Osteoblast (primary cell): ENCODE measurements at regions not wholly inside any gene's neighbourhood (a gene's known extent, or its start where the extent isn't known, plus 50 kb on each side); places are given as distances from the start of the nearest gene placed in this dataset.
A peak's percentile ranks its signal among the peaks of the same experiment; 100 is the strongest.

Experiments
- DNase-seq: peaks from one replicate; pipeline ENCODE4 v3.0.0; 2011; ENCODE audit warnings: low spot score, mixed read lengths; ENCODE audit not compliant: insufficient read length; ENCODE audit errors: missing footprints
- H2AFZ ChIP-seq: 2 replicates; pipeline ENCODE4 v1.6.0; 2011; ENCODE audit warnings: mild to moderate bottlenecking, low read length
- H3K27ac ChIP-seq: 2 replicates; pipeline ENCODE4 v1.5.1; 2011; ENCODE audit warnings: mild to moderate bottlenecking, low read depth, low read length, moderate library complexity
- H3K27me3 ChIP-seq: 2 replicates; pipeline ENCODE4 v1.6.0; 2012; ENCODE audit warnings: mild to moderate bottlenecking, control low read depth, inconsistent platforms, low read length, moderate library complexity; ENCODE audit not compliant: insufficient read depth
- H3K36me3 ChIP-seq: 2 replicates; pipeline ENCODE4 v1.5.1; 2011; ENCODE audit warnings: mild to moderate bottlenecking, low read length, control low read depth, moderate library complexity; ENCODE audit not compliant: insufficient read depth
- H3K4me1 ChIP-seq: 2 replicates; pipeline ENCODE4 v1.5.1; 2011; ENCODE audit warnings: mild to moderate bottlenecking, low read length, control low read depth, moderate library complexity; ENCODE audit not compliant: insufficient read depth
- H3K4me2 ChIP-seq: 2 replicates; pipeline ENCODE4 v1.6.0; 2011; ENCODE audit warnings: mild to moderate bottlenecking, low read length; ENCODE audit not compliant: insufficient read depth
- H3K4me3 ChIP-seq: fragments of 200-600 bp; sonication (generic); 3 replicates; pipeline ENCODE4 v1.5.1; 2012; ENCODE audit warnings: mild to moderate bottlenecking, low read length, inconsistent platforms; ENCODE audit not compliant: insufficient read depth
- H3K79me2 ChIP-seq: 2 replicates; pipeline ENCODE4 v1.6.0; 2012; ENCODE audit warnings: mild to moderate bottlenecking, low read length, control low read depth, inconsistent platforms; ENCODE audit not compliant: insufficient read depth
- H3K9me3 ChIP-seq: 2 replicates; pipeline ENCODE4 v1.5.1; 2011; ENCODE audit warnings: low read depth, low read length, control low read depth
- H4K20me1 ChIP-seq: 2 replicates; pipeline ENCODE4 v1.6.0; 2012; ENCODE audit warnings: mild to moderate bottlenecking, low read length, control low read depth; ENCODE audit not compliant: insufficient read depth
- TF ChIP-seq, protein P1 (sequence below): IDR thresholded peaks from 2 replicates; pipeline ENCODE4 v1.5.1; 2011; ENCODE audit warnings: mild to moderate bottlenecking, low read depth, low read length, moderate library complexity; ENCODE audit errors: extremely low read depth

DNA sequence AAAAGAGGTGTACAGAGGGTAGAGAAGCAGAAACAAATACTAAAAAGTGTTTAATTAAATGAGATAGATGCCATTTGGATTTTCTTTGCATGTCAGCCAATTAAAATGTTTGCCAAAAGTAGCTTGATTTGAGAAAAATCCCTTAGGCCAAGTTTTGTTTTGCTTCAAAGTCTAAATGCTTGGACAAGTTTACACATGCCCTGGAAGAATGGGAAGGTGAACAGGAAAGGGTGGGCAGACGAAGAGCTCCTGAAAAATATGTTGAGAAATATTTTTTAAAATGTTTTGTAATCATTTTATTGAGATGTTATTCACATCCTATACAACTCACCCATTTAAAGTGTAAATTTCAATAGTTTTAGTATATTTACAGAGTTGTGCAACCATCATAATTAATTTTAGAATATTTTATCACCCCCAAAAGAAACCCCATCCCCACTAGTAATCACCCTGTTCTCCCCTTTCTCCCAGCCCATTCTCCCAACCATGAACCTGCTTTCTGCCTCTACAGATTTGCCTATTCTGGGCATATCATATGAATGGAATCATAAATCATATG is 98.5 kb upstream of the ANK3 start:
- TF ChIP-seq, protein P1, sequence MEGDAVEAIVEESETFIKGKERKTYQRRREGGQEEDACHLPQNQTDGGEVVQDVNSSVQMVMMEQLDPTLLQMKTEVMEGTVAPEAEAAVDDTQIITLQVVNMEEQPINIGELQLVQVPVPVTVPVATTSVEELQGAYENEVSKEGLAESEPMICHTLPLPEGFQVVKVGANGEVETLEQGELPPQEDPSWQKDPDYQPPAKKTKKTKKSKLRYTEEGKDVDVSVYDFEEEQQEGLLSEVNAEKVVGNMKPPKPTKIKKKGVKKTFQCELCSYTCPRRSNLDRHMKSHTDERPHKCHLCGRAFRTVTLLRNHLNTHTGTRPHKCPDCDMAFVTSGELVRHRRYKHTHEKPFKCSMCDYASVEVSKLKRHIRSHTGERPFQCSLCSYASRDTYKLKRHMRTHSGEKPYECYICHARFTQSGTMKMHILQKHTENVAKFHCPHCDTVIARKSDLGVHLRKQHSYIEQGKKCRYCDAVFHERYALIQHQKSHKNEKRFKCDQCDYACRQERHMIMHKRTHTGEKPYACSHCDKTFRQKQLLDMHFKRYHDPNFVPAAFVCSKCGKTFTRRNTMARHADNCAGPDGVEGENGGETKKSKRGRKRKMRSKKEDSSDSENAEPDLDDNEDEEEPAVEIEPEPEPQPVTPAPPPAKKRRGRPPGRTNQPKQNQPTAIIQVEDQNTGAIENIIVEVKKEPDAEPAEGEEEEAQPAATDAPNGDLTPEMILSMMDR: no peak
- Histone ChIP-seq H3K27ac (no peak overlapping the region), H3K4me1 (no peaks in the 10 kb centered on the region), H3K36me3 (no peaks in the 10 kb centered on the region), H3K4me2 (no peak overlapping the region), H4K20me1 (no peaks in the 10 kb centered on the region), H3K4me3 (no peak overlapping the region), H3K9me3 (no peaks in the 10 kb centered on the region), H3K79me2 (no peaks in the 10 kb centered on the region), H2AFZ (no peak overlapping the region), H3K27me3 (no peaks in the 10 kb centered on the region)
- no peak for DNase-seq

DNA sequence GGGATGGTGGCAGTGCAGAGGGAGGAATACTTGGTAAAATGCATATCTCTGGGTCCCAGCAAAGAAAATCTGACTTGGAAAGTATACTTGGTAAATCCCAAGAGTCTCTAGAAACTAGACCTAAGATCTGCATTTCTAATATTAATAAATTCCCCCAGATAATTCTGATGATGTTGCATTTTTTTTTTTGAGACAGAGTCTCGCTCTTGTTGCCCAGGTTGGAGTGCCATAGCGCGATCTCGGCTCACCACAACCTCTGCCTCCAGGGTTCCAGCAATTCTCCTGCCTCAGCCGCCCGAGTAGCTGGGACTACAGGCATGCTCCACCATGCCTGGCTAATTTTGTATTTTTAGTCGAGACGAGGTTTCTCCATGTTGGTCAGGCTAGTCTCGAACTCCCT is 97.9 kb upstream of the ANK3 start:
- TF ChIP-seq, protein P1: no peak
- no peaks in the 10 kb centered on the region for H3K9me3 ChIP-seq
- DNase-seq: no peak
- H3K79me2 ChIP-seq: no peaks in the 10 kb centered on the region
- no peak overlapping the region for H3K4me3 ChIP-seq
- H3K4me2 ChIP-seq: no peak overlapping the region
- no peak overlapping the region for H3K27ac ChIP-seq
- H3K36me3 ChIP-seq: no peaks in the 10 kb centered on the region
- no peaks in the 10 kb centered on the region for H3K27me3 ChIP-seq
- H3K4me1 ChIP-seq: no peaks in the 10 kb centered on the region
- H2AFZ ChIP-seq: no peak overlapping the region
- H4K20me1 ChIP-seq: no peaks in the 10 kb centered on the region

DNA sequence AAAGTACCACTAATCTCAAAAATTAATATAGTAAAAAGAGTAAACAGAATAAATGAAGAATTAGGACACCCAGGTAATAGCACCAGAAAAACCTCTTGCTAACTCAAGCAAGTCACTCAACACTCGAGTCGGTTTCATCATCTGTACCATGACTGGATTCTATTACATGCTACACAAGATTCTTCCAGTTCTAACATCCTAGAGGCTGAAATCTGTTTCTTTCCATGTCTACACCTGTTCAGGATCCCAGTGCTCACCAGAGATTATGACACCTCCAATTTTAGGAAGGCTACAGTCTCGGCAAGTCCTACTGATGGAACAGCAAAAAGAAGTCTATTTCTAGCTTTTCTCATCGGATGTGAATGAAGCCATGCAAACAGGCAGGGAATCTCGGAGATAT is 95.3 kb upstream of the ANK3 start:
- Histone ChIP-seq H3K36me3 (no peaks in the 10 kb centered on the region), H3K27me3 (no peaks in the 10 kb centered on the region)
- TF ChIP-seq, protein P1: no peak

DNA sequence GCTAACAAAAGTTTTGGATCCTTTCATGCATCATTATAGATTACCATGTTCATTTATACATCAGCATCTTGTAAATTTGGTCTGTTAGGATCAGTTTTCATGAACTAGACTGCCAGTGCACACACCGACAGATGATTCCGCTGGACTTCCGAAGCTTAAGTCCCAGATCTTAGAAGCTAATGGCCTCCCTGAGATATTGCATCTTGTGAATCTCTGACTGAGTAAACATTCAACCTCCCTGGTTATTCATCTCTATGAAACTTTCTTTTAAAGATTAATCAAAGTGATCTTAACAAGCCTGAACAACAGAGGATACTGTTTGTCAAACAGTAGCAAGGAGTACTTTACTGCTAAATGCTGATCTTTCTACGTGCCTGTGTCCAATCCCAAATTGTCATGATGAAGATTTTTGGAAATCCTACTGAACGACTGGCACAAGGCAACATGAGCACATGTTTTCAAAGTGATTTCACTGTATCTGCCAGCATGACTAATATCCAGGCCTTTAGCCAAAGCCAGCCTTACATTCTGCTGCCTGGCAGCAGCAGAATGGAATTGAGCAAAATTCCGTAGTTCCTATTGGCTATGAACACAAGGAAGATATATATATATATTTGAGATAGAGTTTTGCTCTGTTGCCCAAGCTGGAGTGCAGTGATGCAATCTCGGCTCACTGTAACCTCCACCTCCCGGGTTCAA is 91.3 kb upstream of the ANK3 start:
- H2AFZ ChIP-seq: peak overlapping the region; percentile 53
- DNase-seq: peak; percentile 82

More for the DNA sequence above, 95.3 kb upstream of the ANK3 start:
- no peak overlapping the region for H2AFZ ChIP-seq
- no peak overlapping the region for H3K4me2 ChIP-seq
- DNase-seq: no peak
- H3K4me3 ChIP-seq: no peak overlapping the region
- H3K9me3 ChIP-seq: no peaks in the 10 kb centered on the region
- no peaks in the 10 kb centered on the region for H4K20me1 ChIP-seq
- H3K27ac ChIP-seq: no peak overlapping the region
- H3K79me2 ChIP-seq: no peaks in the 10 kb centered on the region
- peaks cover 14% of the 10 kb centered on the region for H3K4me1 ChIP-seq

More for the DNA sequence above, 91.3 kb upstream of the ANK3 start:
- Histone ChIP-seq H3K4me3 (no peak overlapping the region), H3K27me3 (no peaks in the 10 kb centered on the region), H3K36me3 (no peaks in the 10 kb centered on the region), H3K27ac (no peak overlapping the region), H3K9me3 (no peaks in the 10 kb centered on the region), H4K20me1 (no peaks in the 10 kb centered on the region), H3K4me1 (peaks cover 17% of the 10 kb centered on the region), H3K4me2 (peak overlapping the region; percentile 35), H3K79me2 (no peaks in the 10 kb centered on the region)
- TF ChIP-seq, protein P1: no peak
